CD4-positive, alpha-beta T cell treated with Interleukin-1 beta for 1 hour (primary cell): ENCODE measurements at regions not wholly inside any gene's neighbourhood (a gene's known extent, or its start where the extent isn't known, plus 50 kb on each side); places are given as distances from the start of the nearest gene placed in this dataset.

Experiments
- DNase-seq, 2 donors: peaks; one replicate each; pipeline ENCODE4 v3.0.0-alpha.2; 2020 to 2022

DNA sequence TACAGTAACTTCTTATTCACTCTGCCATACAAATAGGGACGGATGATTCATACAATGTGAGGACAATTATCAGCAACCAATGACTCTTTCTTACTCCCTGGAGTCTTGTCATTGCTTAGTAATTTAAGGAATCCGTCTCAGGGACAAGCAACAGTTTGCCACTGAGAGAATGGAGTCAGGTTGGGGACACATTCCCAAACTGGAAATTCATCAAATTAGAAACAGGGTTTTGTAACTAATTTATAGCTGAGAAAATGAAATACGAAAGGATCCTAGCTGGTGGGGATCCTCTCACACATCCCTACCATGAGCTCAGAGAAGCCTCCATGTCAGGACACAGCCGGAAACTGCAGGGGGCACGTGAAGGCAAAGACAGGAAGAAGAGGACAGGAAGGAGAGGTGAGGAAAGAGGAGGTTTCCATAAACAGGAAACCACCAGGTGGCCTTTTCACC lies 50.4 kb upstream of the KDR start:
- DNase-seq, result no peak

DNA sequence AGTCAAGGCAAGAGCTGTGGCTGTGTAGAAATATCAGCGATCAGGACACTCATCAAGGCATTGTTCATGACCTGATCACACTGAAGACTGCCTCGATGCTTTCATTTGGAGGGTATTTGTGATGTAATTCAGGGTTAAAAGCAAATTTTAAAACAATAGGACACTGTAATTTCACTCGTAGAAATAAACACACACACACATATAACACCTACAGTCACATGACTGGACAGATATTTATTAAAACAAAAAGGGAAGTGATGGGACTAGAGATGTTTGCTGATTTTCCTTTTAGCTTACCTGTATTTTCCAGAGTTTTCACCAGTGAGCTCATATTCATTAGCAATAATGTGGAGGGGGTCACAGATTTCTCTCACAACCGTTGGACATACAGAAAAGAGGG lies 51.1 kb upstream of the KDR start:
- no peak for DNase-seq

- no peak for DNase-seq
Measured at GRCh38 chr4:55177461-55177860, 52.1 kb upstream of the KDR start.

DNA sequence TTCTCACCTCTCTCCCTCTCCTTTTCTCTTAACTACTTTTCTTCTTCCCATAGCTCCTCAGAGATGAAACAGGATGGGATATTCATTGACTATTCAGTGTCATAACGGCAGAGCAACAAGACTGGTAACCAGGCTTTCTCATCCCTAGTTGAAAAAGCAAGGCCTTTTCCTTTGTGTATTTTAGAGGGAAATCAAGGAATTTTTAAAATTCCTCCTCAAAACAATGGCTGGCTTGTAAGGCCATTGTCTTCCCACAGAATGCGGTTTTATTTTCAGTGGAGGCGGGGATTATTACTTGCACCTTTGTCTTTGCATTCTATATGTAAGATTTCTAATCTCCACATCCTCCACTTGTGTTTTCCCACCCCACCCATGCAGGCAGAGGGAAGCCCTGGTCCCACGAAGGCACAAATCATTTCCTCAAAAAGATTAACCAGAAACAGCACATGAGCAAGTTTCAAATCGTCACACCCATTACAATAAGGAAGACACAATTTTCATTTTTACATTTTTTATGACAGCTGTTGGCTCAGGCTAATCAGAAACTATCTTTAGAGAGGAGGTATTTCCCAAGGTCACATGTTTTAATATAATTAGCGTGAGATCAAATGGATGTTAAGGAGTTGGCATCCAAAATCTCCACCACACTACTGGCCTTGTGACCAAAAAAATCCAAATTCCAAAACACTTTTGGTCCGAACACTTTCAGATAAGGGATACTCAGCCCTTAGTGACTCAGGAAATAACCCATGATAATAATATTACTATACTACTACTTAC lies 53.0 kb upstream of the KDR start:
- no peak for DNase-seq

GRCh38 chr4:55181010-55182005 lies 55.9 kb upstream of the KDR start:
- no peak for DNase-seq

GRCh38 chr4:55183926-55184599 lies 58.7 kb upstream of the KDR start:
- DNase-seq, result no peak

DNA sequence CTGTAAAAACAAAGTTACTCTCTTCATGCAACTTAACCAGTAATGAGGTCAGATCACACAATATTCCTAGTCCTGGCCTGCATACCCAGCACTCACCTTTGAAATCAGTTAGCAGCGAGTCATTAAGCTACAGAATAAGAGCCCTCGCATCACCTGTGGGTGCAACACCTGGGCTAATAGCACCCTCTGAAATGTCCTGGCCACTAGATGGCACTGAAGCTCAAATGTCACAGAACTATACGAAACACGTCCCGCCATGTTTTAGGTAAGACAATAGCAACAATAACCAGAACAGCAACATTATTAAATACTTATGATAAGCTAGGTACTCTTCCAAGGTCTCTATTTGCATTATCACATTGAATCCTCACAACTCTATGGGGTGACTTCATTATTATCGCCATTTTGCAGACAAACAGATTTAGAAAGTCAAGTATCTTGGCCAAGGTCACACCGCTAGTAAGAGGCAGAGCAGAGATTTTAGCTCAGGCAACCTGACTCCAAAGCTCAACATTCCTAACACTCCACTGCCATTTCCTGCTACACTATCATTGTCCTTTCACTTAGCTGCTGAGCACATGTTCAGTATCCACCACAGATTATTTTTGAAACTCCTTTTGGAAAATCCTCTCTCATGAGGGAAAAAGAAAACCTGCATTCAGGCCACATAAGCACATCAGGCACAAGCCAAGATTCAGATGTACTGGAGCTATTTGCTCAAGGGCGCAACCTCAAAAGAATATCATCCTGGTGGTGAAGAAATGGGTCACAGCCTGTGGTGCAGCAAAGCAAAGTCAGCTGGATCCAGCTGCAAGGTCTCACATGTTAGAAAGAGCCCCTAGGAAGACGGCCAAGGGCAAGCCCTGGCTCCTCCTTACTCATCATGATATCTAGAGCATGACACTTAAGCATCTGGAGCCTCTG lies 59.5 kb upstream of the KDR start:
- DNase-seq, result peak; percentile 3 to 26

GRCh38 chr4:55186123-55186522 lies 60.7 kb upstream of the KDR start:
- no peak for DNase-seq

- DNase-seq, result no peak
Measured at GRCh38 chr4:55186700-55187099, 61.3 kb upstream of the KDR start.

GRCh38 chr4:55214172-55214571 lies 88.8 kb upstream of the KDR start:
- DNase-seq, result no peak

GRCh38 chr4:55215087-55215486 lies 89.7 kb upstream of the KDR start:
- DNase-seq, result no peak

GRCh38 chr4:55216863-55217635 lies 91.7 kb upstream of the KDR start:
- no peak for DNase-seq

DNA sequence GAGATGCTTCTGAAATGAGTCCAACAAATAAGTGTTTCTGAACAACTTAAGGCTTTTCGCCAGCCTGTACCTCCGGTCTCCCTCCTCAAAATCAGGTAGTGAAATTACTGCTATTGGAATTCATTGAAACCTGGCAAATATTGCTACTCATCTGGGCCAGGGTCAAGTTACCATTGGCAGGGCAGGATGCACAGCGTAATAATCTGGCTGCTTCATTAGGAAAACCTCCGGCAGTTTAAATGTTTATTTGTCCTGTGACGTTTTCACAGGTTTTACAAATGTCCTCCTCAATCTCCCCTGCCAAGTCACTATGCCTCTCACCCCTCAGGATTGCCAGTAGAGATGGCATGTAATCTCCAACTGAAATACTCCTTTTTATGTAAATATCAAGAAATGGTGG lies 92.6 kb upstream of the KDR start:
- no peak for DNase-seq

DNA sequence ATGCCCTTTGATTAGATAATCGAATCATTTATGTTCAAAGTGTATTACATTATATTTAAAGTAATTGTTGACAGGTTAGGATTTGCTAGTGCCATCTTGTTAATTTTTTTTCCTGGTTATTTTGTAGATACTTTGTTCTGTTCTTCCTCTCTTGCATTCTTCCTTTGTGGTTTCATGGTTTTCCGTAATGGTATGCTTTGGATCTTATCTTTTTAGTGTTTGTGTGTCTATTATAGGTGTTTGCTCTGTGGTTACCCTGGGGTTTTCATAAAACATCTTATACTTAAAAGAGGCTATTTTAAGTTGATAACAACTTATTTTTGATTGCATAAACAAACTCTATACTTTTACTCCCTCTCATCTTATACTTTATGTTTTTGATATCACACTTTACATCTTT lies 108.2 kb upstream of the SRD5A3 start:
- DNase-seq, result no peak

GRCh38 chr4:55238407-55238806 lies 107.6 kb upstream of the SRD5A3 start:
- DNase-seq, result no peak

- no peak for DNase-seq
Measured at GRCh38 chr4:55241461-55241860, 104.6 kb upstream of the SRD5A3 start.

DNA sequence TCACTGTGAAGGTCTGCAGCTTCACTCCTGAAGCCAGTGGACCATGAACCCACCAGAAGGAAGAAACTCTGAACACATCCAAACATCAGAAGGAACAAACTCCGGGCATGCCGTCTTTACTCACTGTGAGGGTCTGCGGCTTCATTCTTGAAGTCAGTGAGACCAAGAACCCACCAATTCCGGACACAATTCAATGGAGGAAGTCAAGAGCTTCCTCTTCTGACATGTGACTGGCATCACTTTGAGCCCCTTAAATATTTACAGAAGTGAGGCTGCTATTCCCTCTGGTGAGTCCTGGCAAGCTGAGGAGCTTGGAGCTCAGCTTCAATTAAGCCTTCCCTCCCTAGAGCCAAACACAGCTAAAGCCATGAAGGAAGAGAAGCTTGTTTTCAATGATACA lies 103.5 kb upstream of the SRD5A3 start:
- DNase-seq, result no peak

- no peak for DNase-seq
Measured at GRCh38 chr4:55247521-55247920, 98.5 kb upstream of the SRD5A3 start.

- DNase-seq, result no peak
Measured at GRCh38 chr4:55248756-55249155, 97.3 kb upstream of the SRD5A3 start.

- DNase-seq, result no peak
Measured at GRCh38 chr4:55249476-55249875, 96.6 kb upstream of the SRD5A3 start.

GRCh38 chr4:55251342-55251741 lies 94.7 kb upstream of the SRD5A3 start:
- DNase-seq, result no peak
